Vagina (tissue), 2 donors: ENCODE measurements at regions not wholly inside any gene's neighbourhood (a gene's known extent, or its start where the extent isn't known, plus 50 kb on each side); places are given as distances from the start of the nearest gene placed in this dataset.

Experiments
- DNase-seq, 2 donors: peaks; one replicate each; pipeline ENCODE4 v3.0.0-alpha.2; 2017; ENCODE audit errors: extremely low spot score in 2 of 2
- H3K27ac ChIP-seq: fragments of 200-600 bp; sonication (generic); one replicate; pipeline ENCODE4 v1.5.1; 2019
- H3K27me3 ChIP-seq: fragments of 200-600 bp; sonication (generic); one replicate; pipeline ENCODE4 v1.5.1; 2019
- H3K36me3 ChIP-seq, 2 donors: fragments of 200-600 bp; sonication (generic); one replicate each; pipeline ENCODE4 v1.5.1; 2017 to 2019
- H3K4me1 ChIP-seq: fragments of 200-600 bp; sonication (generic); one replicate; pipeline ENCODE4 v1.5.1; 2019
- H3K4me3 ChIP-seq, 2 donors: fragments of 200-600 bp; sonication (generic); 1 replicate in 1 of 2; 2 replicates in 1 of 2; pipeline ENCODE4 v1.5.1; 2016 to 2019
- H3K9me3 ChIP-seq: fragments of 200-600 bp; sonication (generic); one replicate; pipeline ENCODE4 v1.5.1; 2019
- CTCF ChIP-seq, 3 experiments: fragments of 450-650 bp in 2 of 3; fragments of 200-600 bp in 1 of 3; sonication (generic) in 1 of 3; IDR thresholded peaks; one replicate each; pipeline ENCODE4 v1.5.1; 2017 to 2019; ENCODE audit warnings: antibody characterized with exemption in 3 of 3, mild to moderate bottlenecking in 2 of 3, moderate library complexity in 2 of 3
- POLR2A ChIP-seq, 2 donors: fragments of 450-650 bp; IDR thresholded peaks; one replicate each; pipeline ENCODE4 v1.6.1; 2017; ENCODE audit warnings: antibody characterized with exemption in 2 of 2, mild to moderate bottlenecking in 2 of 2, moderate library complexity in 2 of 2
- POLR2AphosphoS5 ChIP-seq, 2 donors: sonication (generic); formaldehyde crosslinking; IDR thresholded peaks; one replicate each; pipeline ENCODE4 v1.9.0; 2017; ENCODE audit warnings: antibody characterized with exemption in 2 of 2, mild to moderate bottlenecking in 2 of 2, low read depth in 1 of 2; ENCODE audit not compliant: insufficient read depth in 1 of 2
- intact Hi-C: fragments of 100-400 bp; cut with DNase I; formaldehyde crosslinking; loops from one replicate; pipeline ENCODE4 v1.15.1; 2023

- TF ChIP-seq CTCF (IDR thresholded peaks at IDR 0.05), result no peak
- TF ChIP-seq POLR2AphosphoS5 (IDR thresholded peaks at IDR 0.05; ENCODE audit: insufficient read depth in 1 of 2, low read depth in 1 of 2), result peak; percentile 97 to 100
- TF ChIP-seq POLR2A (IDR thresholded peaks at IDR 0.05), result peak in 1 of 2 donors; percentile 82
- Histone ChIP-seq H3K9me3 (no peaks in the 10 kb centered on the region), H3K4me3 (peak overlapping the region; percentile 83 to 89), H3K27ac (peak overlapping the region; percentile 89), H3K36me3 (no peaks in the 10 kb centered on the region), H3K27me3 (no peaks in the 10 kb centered on the region), H3K4me1 (peaks cover 15% of the 10 kb centered on the region)
- intact Hi-C loops, result loop anchor here (10.0 kb wide), 1 partner anchor 261 kb away; a partner anchor contains a TSS
- peak; percentile 98 to 99 for DNase-seq
Observed at GRCh38 chr6:26285143-26286134, 79.6 kb upstream of the BTN3A2 start.

- intact Hi-C loops, result loop anchor here (10.0 kb wide), 1 partner anchor 262 kb away; a partner anchor contains a TSS
- DNase-seq, result no peak
- peak in 1 of 2 donors; percentile 89 for TF ChIP-seq POLR2AphosphoS5 (IDR thresholded peaks at IDR 0.05; ENCODE audit: insufficient read depth in 1 of 2, low read depth in 1 of 2)
- TF ChIP-seq CTCF (IDR thresholded peaks at IDR 0.05), result no peak
- H3K4me3 ChIP-seq, result peak overlapping the region; percentile 83 to 89
- H3K4me1 ChIP-seq, result peaks cover 15% of the 10 kb centered on the region
- H3K9me3 ChIP-seq, result no peaks in the 10 kb centered on the region
- no peaks in the 10 kb centered on the region for H3K36me3 ChIP-seq
- no peaks in the 10 kb centered on the region for H3K27me3 ChIP-seq
- peak overlapping the region; percentile 89 for H3K27ac ChIP-seq
Observed at GRCh38 chr6:26286168-26286877, 78.7 kb upstream of the BTN3A2 start.

- TF ChIP-seq POLR2AphosphoS5 (IDR thresholded peaks at IDR 0.05; ENCODE audit: insufficient read depth in 1 of 2, low read depth in 1 of 2) (no peak), CTCF (IDR thresholded peaks at IDR 0.05) (no peak), POLR2A (IDR thresholded peaks at IDR 0.05) (no peak)
- intact Hi-C loops, result loop anchor here (10.0 kb wide), 1 partner anchor 263 kb away; a partner anchor contains a TSS
- H3K4me1 ChIP-seq, result peaks cover 12% of the 10 kb centered on the region
- H3K4me3 ChIP-seq, result no peak overlapping the region
- H3K36me3 ChIP-seq, result no peaks in the 10 kb centered on the region
- no peaks in the 10 kb centered on the region for H3K9me3 ChIP-seq
- no peak overlapping the region for H3K27ac ChIP-seq
- no peaks in the 10 kb centered on the region for H3K27me3 ChIP-seq
- no peak for DNase-seq
Observed at GRCh38 chr6:26288155-26288554, 76.8 kb upstream of the BTN3A2 start.

GRCh38 chr6:26290941-26291340, 74.1 kb upstream of the BTN3A2 start:
- Histone ChIP-seq H3K27ac (no peak overlapping the region), H3K4me1 (no peaks in the 10 kb centered on the region), H3K4me3 (no peak overlapping the region), H3K27me3 (no peaks in the 10 kb centered on the region), H3K9me3 (no peaks in the 10 kb centered on the region), H3K36me3 (no peaks in the 10 kb centered on the region)
- TF ChIP-seq POLR2A (IDR thresholded peaks at IDR 0.05), result no peak
- no peak for TF ChIP-seq POLR2AphosphoS5 (IDR thresholded peaks at IDR 0.05; ENCODE audit: insufficient read depth in 1 of 2, low read depth in 1 of 2)
- no peak for TF ChIP-seq CTCF (IDR thresholded peaks at IDR 0.05)
- no peak for DNase-seq
- intact Hi-C loops, result loop anchor here (10.0 kb wide), 1 partner anchor 1636 kb away; no protein-coding TSS in a partner anchor
